ENCODE measurements at regions not wholly inside any gene's neighbourhood (a gene's known extent, or its start where the extent isn't known, plus 50 kb on each side); places are given as distances from the start of the nearest gene placed in this dataset.

DNA sequence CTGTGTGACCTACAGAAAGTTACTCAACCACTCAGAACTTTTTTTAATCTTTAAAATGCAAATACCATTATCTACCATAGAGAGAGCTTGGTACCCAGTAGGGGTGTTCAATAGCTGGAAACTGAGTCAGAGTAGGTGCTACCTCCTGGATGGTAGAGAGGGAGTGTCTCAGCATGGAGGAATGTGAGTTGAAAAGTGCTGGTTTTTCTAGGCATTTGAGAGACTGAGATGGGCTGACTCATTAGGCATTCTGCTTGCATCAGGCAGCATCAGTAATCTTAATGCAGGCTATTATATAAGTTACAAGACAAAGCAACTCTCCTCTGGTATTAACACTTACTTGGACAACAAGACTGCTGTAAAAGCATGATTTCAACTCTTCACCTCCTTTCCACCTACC, 70.9 kb upstream of the ARHGEF9 start:
- TF ChIP-seq POLR2AphosphoS5 (IDR thresholded peaks at IDR 0.05; ENCODE audit: low read depth, low read length) (no peak), EGR1 (IDR thresholded peaks at IDR 0.05; ENCODE audit: low read depth) (no peak), EZH2phosphoT487 (IDR thresholded peaks at IDR 0.05; ENCODE audit: borderline replicate concordance) (no peak), POLR2A (IDR thresholded peaks at IDR 0.05; ENCODE audit: borderline replicate concordance, extremely low read depth, insufficient read depth, insufficient read length) (no peak), ZFX (IDR thresholded peaks at IDR 0.05) (no peak), EZH2 (IDR thresholded peaks at IDR 0.05) (no peak), SIN3A (IDR thresholded peaks at IDR 0.05; ENCODE audit: low read depth) (no peak), CEBPB (IDR thresholded peaks at IDR 0.05; ENCODE audit: low read depth) (no peak)
- TF ChIP-seq, protein P1, sequence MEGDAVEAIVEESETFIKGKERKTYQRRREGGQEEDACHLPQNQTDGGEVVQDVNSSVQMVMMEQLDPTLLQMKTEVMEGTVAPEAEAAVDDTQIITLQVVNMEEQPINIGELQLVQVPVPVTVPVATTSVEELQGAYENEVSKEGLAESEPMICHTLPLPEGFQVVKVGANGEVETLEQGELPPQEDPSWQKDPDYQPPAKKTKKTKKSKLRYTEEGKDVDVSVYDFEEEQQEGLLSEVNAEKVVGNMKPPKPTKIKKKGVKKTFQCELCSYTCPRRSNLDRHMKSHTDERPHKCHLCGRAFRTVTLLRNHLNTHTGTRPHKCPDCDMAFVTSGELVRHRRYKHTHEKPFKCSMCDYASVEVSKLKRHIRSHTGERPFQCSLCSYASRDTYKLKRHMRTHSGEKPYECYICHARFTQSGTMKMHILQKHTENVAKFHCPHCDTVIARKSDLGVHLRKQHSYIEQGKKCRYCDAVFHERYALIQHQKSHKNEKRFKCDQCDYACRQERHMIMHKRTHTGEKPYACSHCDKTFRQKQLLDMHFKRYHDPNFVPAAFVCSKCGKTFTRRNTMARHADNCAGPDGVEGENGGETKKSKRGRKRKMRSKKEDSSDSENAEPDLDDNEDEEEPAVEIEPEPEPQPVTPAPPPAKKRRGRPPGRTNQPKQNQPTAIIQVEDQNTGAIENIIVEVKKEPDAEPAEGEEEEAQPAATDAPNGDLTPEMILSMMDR (IDR thresholded peaks at IDR 0.05 in 2 of 3, conservative IDR thresholded peaks at IDR 0.05 in 1 of 3; ENCODE audit: borderline replicate concordance in 1 of 3, insufficient read depth in 1 of 3, low read depth in 2 of 3, low read length in 2 of 3): no peak
- TF ChIP-seq, protein P2, sequence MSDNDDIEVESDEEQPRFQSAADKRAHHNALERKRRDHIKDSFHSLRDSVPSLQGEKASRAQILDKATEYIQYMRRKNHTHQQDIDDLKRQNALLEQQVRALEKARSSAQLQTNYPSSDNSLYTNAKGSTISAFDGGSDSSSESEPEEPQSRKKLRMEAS (IDR thresholded peaks at IDR 0.05): no peak
- TF ChIP-seq, protein P3, sequence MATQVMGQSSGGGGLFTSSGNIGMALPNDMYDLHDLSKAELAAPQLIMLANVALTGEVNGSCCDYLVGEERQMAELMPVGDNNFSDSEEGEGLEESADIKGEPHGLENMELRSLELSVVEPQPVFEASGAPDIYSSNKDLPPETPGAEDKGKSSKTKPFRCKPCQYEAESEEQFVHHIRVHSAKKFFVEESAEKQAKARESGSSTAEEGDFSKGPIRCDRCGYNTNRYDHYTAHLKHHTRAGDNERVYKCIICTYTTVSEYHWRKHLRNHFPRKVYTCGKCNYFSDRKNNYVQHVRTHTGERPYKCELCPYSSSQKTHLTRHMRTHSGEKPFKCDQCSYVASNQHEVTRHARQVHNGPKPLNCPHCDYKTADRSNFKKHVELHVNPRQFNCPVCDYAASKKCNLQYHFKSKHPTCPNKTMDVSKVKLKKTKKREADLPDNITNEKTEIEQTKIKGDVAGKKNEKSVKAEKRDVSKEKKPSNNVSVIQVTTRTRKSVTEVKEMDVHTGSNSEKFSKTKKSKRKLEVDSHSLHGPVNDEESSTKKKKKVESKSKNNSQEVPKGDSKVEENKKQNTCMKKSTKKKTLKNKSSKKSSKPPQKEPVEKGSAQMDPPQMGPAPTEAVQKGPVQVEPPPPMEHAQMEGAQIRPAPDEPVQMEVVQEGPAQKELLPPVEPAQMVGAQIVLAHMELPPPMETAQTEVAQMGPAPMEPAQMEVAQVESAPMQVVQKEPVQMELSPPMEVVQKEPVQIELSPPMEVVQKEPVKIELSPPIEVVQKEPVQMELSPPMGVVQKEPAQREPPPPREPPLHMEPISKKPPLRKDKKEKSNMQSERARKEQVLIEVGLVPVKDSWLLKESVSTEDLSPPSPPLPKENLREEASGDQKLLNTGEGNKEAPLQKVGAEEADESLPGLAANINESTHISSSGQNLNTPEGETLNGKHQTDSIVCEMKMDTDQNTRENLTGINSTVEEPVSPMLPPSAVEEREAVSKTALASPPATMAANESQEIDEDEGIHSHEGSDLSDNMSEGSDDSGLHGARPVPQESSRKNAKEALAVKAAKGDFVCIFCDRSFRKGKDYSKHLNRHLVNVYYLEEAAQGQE (IDR thresholded peaks at IDR 0.05; ENCODE audit: low read depth): no peak
